H1 (cell line): ENCODE measurements at regions not wholly inside any gene's neighbourhood (a gene's known extent, or its start where the extent isn't known, plus 50 kb on each side); places are given as distances from the start of the nearest gene placed in this dataset.

ENCODE experiments used
- CTCF ChIA-PET: fragments of 300-600 bp; sonication (Branson Sonifier 250); formaldehyde crosslinking; loops from one replicate; lab custom pipeline; 2021; ENCODE audit not compliant: partially characterized antibody; lab: Charles Lee
- POLR2A ChIA-PET: fragments of 300-600 bp; sonication (Branson Sonifier 250); formaldehyde crosslinking; loops from one replicate; lab custom pipeline; 2021; ENCODE audit warnings: inconsistent platforms; ENCODE audit not compliant: partially characterized antibody; lab: Charles Lee
- DNase-seq, 2 experiments: peaks; one replicate each; pipeline versions ENCODE4 v3.0.0 to v3.0.0-alpha.2; 2010 to 2022; ENCODE audit warnings: low spot score in 2 of 2, low read depth in 1 of 2, mixed read lengths in 1 of 2
- FAIRE-seq: peaks from 2 replicates; lab custom pipeline; 2011; peaks lifted over from hg19 to GRCh38; lab: Jason Lieb, UNC
- H2AFZ ChIP-seq: 2 replicates; pipeline ENCODE4 v1.8.1; 2012; ENCODE audit warnings: low read length, inconsistent platforms
- H2AK5ac ChIP-seq: 2 replicates; pipeline ENCODE4 v1.6.1; 2013; ENCODE audit warnings: low read depth, low read length
- H2BK120ac ChIP-seq: replicated peaks from 2 replicates; pipeline ENCODE3; 2013; ENCODE audit warnings: low read depth, low read length, inconsistent platforms
- H2BK12ac ChIP-seq: 2 replicates; pipeline ENCODE4 v1.6.1; 2013; ENCODE audit warnings: low read depth, low read length
- H2BK15ac ChIP-seq: 2 replicates; pipeline ENCODE4 v1.6.1; 2013; ENCODE audit warnings: low read length
- H2BK20ac ChIP-seq: 2 replicates; pipeline ENCODE4 v1.6.1; 2013; ENCODE audit warnings: low read length
- H2BK5ac ChIP-seq: 2 replicates; pipeline ENCODE4 v1.6.1; 2013; ENCODE audit warnings: low read depth, low read length
- H3K14ac ChIP-seq: 2 replicates; pipeline ENCODE4 v1.6.1; 2013; ENCODE audit warnings: inconsistent platforms; ENCODE audit not compliant: insufficient read length
- H3K18ac ChIP-seq: 2 replicates; pipeline ENCODE4 v1.6.1; 2013; ENCODE audit warnings: low read length; ENCODE audit errors: extremely low read depth
- H3K23ac ChIP-seq: 2 replicates; pipeline ENCODE4 v1.6.1; 2013; ENCODE audit warnings: inconsistent platforms; ENCODE audit not compliant: insufficient read length
- H3K23me2 ChIP-seq: 2 replicates; pipeline ENCODE4 v1.6.1; 2013; ENCODE audit warnings: low read depth, low read length
- H3K27ac ChIP-seq: 2 replicates; pipeline ENCODE4 v1.6.1; 2011; ENCODE audit warnings: low read depth, low read length, inconsistent platforms
- H3K27me3 ChIP-seq, 4 experiments: replicated peaks in 1 of 4; 1 replicate in 1 of 4; 2 replicates in 3 of 4; pipeline versions ENCODE4 v1.6.1 to v1.8.1; 2011 to 2013; ENCODE audit warnings: low read length in 3 of 4, mild to moderate bottlenecking in 3 of 4, inconsistent platforms in 2 of 4, mixed read lengths in 2 of 4, moderate library complexity in 1 of 4; ENCODE audit not compliant: control insufficient read depth in 3 of 4, insufficient read depth in 3 of 4; ENCODE audit errors: extremely low read depth in 1 of 4
- H3K36me3 ChIP-seq, 4 experiments: 2 replicates each; pipeline versions ENCODE4 v1.6.1 to v1.8.1; 2011 to 2013; ENCODE audit warnings: mild to moderate bottlenecking in 4 of 4, low read length in 3 of 4, moderate library complexity in 2 of 4, control low read depth in 1 of 4, inconsistent platforms in 1 of 4; ENCODE audit not compliant: insufficient read depth in 4 of 4, control insufficient read depth in 2 of 4
- H3K4ac ChIP-seq: replicated peaks from 2 replicates; pipeline ENCODE3; 2013; ENCODE audit warnings: low read length, low read depth, mixed read lengths, inconsistent platforms; ENCODE audit not compliant: insufficient read length
- H3K4me1 ChIP-seq, 4 experiments: replicated peaks in 1 of 4; 1 replicate in 1 of 4; 2 replicates in 3 of 4; pipeline versions ENCODE4 v1.6.1 to v1.8.1; 2011 to 2013; ENCODE audit warnings: low read length in 3 of 4, inconsistent platforms in 2 of 4, mixed read lengths in 1 of 4; ENCODE audit not compliant: insufficient read depth in 4 of 4, control insufficient read depth in 3 of 4
- H3K4me2 ChIP-seq, 2 experiments: 2 replicates each; pipeline versions ENCODE4 v1.6.1 to v1.8.1; 2011 to 2013; ENCODE audit warnings: low read depth in 2 of 2, low read length in 2 of 2, control low read depth in 1 of 2, inconsistent platforms in 1 of 2, mild to moderate bottlenecking in 1 of 2; ENCODE audit not compliant: insufficient read depth in 1 of 2
- H3K4me3 ChIP-seq, 4 experiments: fragments of 200-600, 300-600 bp in 1 of 4; sonication (generic), shearing (Covaris generic), sonication (Bioruptor Twin) in 1 of 4; 2 replicates each; pipeline versions ENCODE4 v1.5.1 to v1.8.1; 2011 to 2016; ENCODE audit warnings: low read length in 4 of 4, low read depth in 3 of 4, control low read depth in 2 of 4, inconsistent platforms in 2 of 4, mild to moderate bottlenecking in 2 of 4, mixed read lengths in 1 of 4, moderate library complexity in 1 of 4; ENCODE audit not compliant: insufficient read depth in 2 of 4; ENCODE audit errors: extremely low read depth in 1 of 4
- H3K56ac ChIP-seq: replicated peaks from 2 replicates; pipeline ENCODE3; 2013; ENCODE audit warnings: low read depth, mild to moderate bottlenecking, mixed read lengths, low read length, inconsistent platforms; ENCODE audit not compliant: insufficient read length
- H3K79me1 ChIP-seq: 2 replicates; pipeline ENCODE4 v1.6.1; 2013; ENCODE audit warnings: low read depth, low read length, control low read depth
- H3K79me2 ChIP-seq, 2 experiments: 2 replicates each; pipeline versions ENCODE4 v1.6.1 to v1.8.1; 2012 to 2013; ENCODE audit warnings: low read length in 2 of 2, mild to moderate bottlenecking in 2 of 2, inconsistent platforms in 1 of 2; ENCODE audit not compliant: insufficient read depth in 2 of 2, control insufficient read depth in 1 of 2
- H3K9ac ChIP-seq, 4 experiments: replicated peaks in 1 of 4; 1 replicate in 1 of 4; 2 replicates in 3 of 4; pipeline versions ENCODE4 v1.6.1 to v1.8.1; 2011 to 2013; ENCODE audit warnings: low read depth in 3 of 4, low read length in 3 of 4, control low read depth in 2 of 4, mild to moderate bottlenecking in 2 of 4, moderate library complexity in 2 of 4, inconsistent platforms in 1 of 4; ENCODE audit errors: extremely low read depth in 1 of 4
- H3K9me3 ChIP-seq, 2 experiments: 2 replicates each; pipeline versions ENCODE4 v1.6.1 to v1.8.1; 2012 to 2013; ENCODE audit warnings: mild to moderate bottlenecking in 2 of 2, moderate library complexity in 2 of 2, control low read depth in 1 of 2, inconsistent platforms in 1 of 2, low read depth in 1 of 2, low read length in 1 of 2, mixed read lengths in 1 of 2; ENCODE audit not compliant: insufficient read depth in 2 of 2
- H4K20me1 ChIP-seq, 2 experiments: replicated peaks in 1 of 2; 2 replicates each; pipeline versions ENCODE3 to v1.8.1; 2011 to 2013; ENCODE audit warnings: inconsistent platforms in 2 of 2, low read length in 2 of 2, mild to moderate bottlenecking in 1 of 2; ENCODE audit not compliant: insufficient read depth in 2 of 2, control insufficient read depth in 1 of 2
- H4K5ac ChIP-seq: 2 replicates; pipeline ENCODE4 v1.6.1; 2013; ENCODE audit warnings: low read length, low read depth, mixed read lengths, inconsistent platforms; ENCODE audit not compliant: insufficient read length
- H4K8ac ChIP-seq: 2 replicates; pipeline ENCODE4 v1.8.0; 2013; ENCODE audit warnings: mild to moderate bottlenecking, moderate library complexity, low read length, inconsistent platforms; ENCODE audit not compliant: insufficient read depth; ENCODE audit errors: extremely low read depth
- H4K91ac ChIP-seq: replicated peaks from 2 replicates; pipeline ENCODE3; 2013; ENCODE audit warnings: low read length, mixed read lengths, inconsistent platforms; ENCODE audit not compliant: insufficient read length
- HDAC6 ChIP-seq: IDR thresholded peaks from one replicate; pipeline ENCODE4 v1.7.1; 2012; ENCODE audit warnings: low read depth, mild to moderate bottlenecking, inconsistent platforms, low read length, moderate library complexity
- JUN ChIP-seq: IDR thresholded peaks from 2 replicates; pipeline ENCODE4 v1.6.1; 2011; ENCODE audit warnings: low read depth, mild to moderate bottlenecking, improper control_type of control experiment, low read length
- SRF ChIP-seq: IDR thresholded peaks from 2 replicates; pipeline ENCODE4 v1.6.1; 2011; ENCODE audit warnings: mild to moderate bottlenecking, low read depth, low read length, moderate library complexity
- WGBS, 2 experiments: shearing (Covaris generic) in 1 of 2; methylation state at CpG; one replicate each; pipeline versions ENCODE4 v1.1.6 to v1.1.7; 2013 to 2015; ENCODE audit warnings: low lambda C conversion rate in 2 of 2, mixed read lengths in 2 of 2, inconsistent platforms in 1 of 2, low coverage in 1 of 2, missing lambda C conversion rate in 1 of 2; ENCODE audit not compliant: insufficient replicate concordance in 2 of 2, insufficient coverage in 1 of 2, insufficient read length in 1 of 2; ENCODE audit errors: extremely low coverage in 1 of 2, missing lambda C conversion rate in 1 of 2; 5-methylcytosine and 5-hydroxymethylcytosine counted together

- H3K14ac ChIP-seq, result no peak overlapping the region
- H2AK5ac ChIP-seq, result no peak overlapping the region
- no peak for FAIRE-seq
- H3K9ac ChIP-seq, result no peak overlapping the region
- POLR2A ChIA-PET, result no interaction called here
- no peak overlapping the region for H3K23ac ChIP-seq
- H2BK5ac ChIP-seq, result no peak overlapping the region
- no peak overlapping the region for H4K8ac ChIP-seq
- TF ChIP-seq HDAC6, result no peak
- no peak for TF ChIP-seq SRF
- TF ChIP-seq JUN, result no peak
- TF ChIP-seq, all 59 proteins: peak for 0
- H2BK15ac ChIP-seq, result no peak overlapping the region
- no peak overlapping the region for H3K56ac ChIP-seq
- no peak overlapping the region for H4K91ac ChIP-seq
- no peak overlapping the region for H2BK120ac ChIP-seq
- CTCF ChIA-PET, result no interaction called here
- H2AFZ ChIP-seq, result no peak overlapping the region
- no peak overlapping the region for H3K4ac ChIP-seq
- no peak overlapping the region for H3K18ac ChIP-seq
- H3K9me3 ChIP-seq, result peaks cover 0 to 9% of the 10 kb centered on the region in 2 experiments; a peak in 1 of 4 replicates
- H3K4me1 ChIP-seq, result no peaks in the 10 kb centered on the region
- no peak for DNase-seq
- H2BK20ac ChIP-seq, result no peak overlapping the region
- no peak overlapping the region for H2BK12ac ChIP-seq
- no peaks in the 10 kb centered on the region for H3K36me3 ChIP-seq
- no peaks in the 10 kb centered on the region for H4K20me1 ChIP-seq
- no peaks in the 10 kb centered on the region for H3K79me2 ChIP-seq
- no peak overlapping the region for H3K27ac ChIP-seq
- WGBS, 2 experiments, result 85% methylated on average over 1 of the region's 1 CpG; no CpG with 5 or more reads in 1 of the 2 experiments
- H3K27me3 ChIP-seq, result no peaks in the 10 kb centered on the region
- no peak overlapping the region for H3K4me2 ChIP-seq
- H4K5ac ChIP-seq, result no peak overlapping the region
- no peak overlapping the region for H3K4me3 ChIP-seq
- no peaks in the 10 kb centered on the region for H3K79me1 ChIP-seq
- H3K23me2 ChIP-seq, result no peaks in the 10 kb centered on the region
Measured at GRCh38 chr1:191875994-191876393, 282.3 kb upstream of the RGS18 start.
